ENCODE measurements at regions not wholly inside any gene's neighbourhood (a gene's known extent, or its start where the extent isn't known, plus 50 kb on each side); places are given as distances from the start of the nearest gene placed in this dataset.

DNA sequence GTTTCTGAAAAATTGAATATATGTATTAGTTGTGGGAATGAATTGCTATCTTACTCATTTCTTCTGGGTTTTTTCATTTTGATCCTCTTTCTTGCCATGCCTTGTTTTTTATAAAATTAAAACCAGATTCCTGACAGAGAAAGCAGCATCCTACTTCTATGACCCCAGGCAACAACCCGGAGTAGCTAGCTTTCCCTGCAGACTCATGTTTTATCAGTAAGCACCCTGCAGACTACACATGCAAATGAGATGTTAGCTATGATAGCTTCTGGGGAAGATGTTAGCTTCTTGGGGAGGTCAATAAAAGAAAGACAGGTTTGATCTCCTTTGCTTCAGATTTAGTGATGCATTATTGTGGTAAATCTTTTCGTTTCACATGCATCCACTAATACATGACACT, 1598.6 kb downstream of the SLITRK5 start:
- no peak for TF ChIP-seq MXI1 (IDR thresholded peaks at IDR 0.05; ENCODE audit: borderline replicate concordance, low read depth, low read length)
- TF ChIP-seq RAD21 (IDR thresholded peaks at IDR 0.05; ENCODE audit: low read length): no peak
- TF ChIP-seq POLR2A (IDR thresholded peaks at IDR 0.05; ENCODE audit: low read depth, low read length): no peak
- TF ChIP-seq, protein P1, sequence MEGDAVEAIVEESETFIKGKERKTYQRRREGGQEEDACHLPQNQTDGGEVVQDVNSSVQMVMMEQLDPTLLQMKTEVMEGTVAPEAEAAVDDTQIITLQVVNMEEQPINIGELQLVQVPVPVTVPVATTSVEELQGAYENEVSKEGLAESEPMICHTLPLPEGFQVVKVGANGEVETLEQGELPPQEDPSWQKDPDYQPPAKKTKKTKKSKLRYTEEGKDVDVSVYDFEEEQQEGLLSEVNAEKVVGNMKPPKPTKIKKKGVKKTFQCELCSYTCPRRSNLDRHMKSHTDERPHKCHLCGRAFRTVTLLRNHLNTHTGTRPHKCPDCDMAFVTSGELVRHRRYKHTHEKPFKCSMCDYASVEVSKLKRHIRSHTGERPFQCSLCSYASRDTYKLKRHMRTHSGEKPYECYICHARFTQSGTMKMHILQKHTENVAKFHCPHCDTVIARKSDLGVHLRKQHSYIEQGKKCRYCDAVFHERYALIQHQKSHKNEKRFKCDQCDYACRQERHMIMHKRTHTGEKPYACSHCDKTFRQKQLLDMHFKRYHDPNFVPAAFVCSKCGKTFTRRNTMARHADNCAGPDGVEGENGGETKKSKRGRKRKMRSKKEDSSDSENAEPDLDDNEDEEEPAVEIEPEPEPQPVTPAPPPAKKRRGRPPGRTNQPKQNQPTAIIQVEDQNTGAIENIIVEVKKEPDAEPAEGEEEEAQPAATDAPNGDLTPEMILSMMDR (conservative IDR thresholded peaks at IDR 0.05; ENCODE audit: low read depth, low read length): no peak

Measured in IMR-90 (cell line).